Caki2 (cell line): ENCODE measurements at regions not wholly inside any gene's neighbourhood (a gene's known extent, or its start where the extent isn't known, plus 50 kb on each side); places are given as distances from the start of the nearest gene placed in this dataset.
"Not testable (repeated sequence)": the region's sequence is repeated elsewhere in the genome, so short reads cannot be mapped to it uniquely, and the experiment has no call there.

ENCODE experiments used
- DNase-seq: peaks from one replicate; pipeline ENCODE4 v3.0.0-alpha.2; 2015; ENCODE audit warnings: low read depth
- in situ Hi-C: cut with HindIII; loops from 2 replicates; pipeline ENCODE4 v1.10.0; 2016; ENCODE audit warnings: low sequenced_read_pairs, low pct_unique_long_range_greater_than_20kb, mixed read lengths

GRCh38 chr11:22567759-22568158 is 57.9 kb downstream of the FANCF start:
- in situ Hi-C loops = no loop called here
- no peak for DNase-seq

GRCh38 chr11:22566293-22566692 is 59.3 kb downstream of the FANCF start:
- in situ Hi-C loops = no loop called here
- DNase-seq = no peak

- no peak for DNase-seq
- in situ Hi-C loops = no loop called here
Observed at GRCh38 chr11:22561283-22561682, 64.3 kb downstream of the FANCF start.

GRCh38 chr11:22559416-22559815 is 66.2 kb downstream of the FANCF start:
- in situ Hi-C loops = no loop called here

GRCh38 chr11:22558664-22559063 is 67.0 kb downstream of the FANCF start:
- in situ Hi-C loops = no loop called here
- no peak for DNase-seq

More at GRCh38 chr11:22559416-22559815, 66.2 kb downstream of the FANCF start:
- no peak for DNase-seq

- in situ Hi-C loops = no loop called here
- no peak for DNase-seq
Observed at GRCh38 chr11:22556381-22556780, 69.2 kb downstream of the FANCF start.

GRCh38 chr11:22555881-22556280 is 69.7 kb downstream of the FANCF start:
- in situ Hi-C loops = no loop called here
- DNase-seq = no peak

GRCh38 chr11:22554221-22554620 is 71.4 kb downstream of the FANCF start:
- in situ Hi-C loops = no loop called here
- DNase-seq = no peak

GRCh38 chr11:22552885-22553284 is 72.7 kb downstream of the FANCF start:
- DNase-seq = no peak
- in situ Hi-C loops = no loop called here

- in situ Hi-C loops = no loop called here
- DNase-seq = no peak
Observed at GRCh38 chr11:22546746-22547145, 78.9 kb downstream of the FANCF start.

GRCh38 chr11:22543261-22543660 is 82.4 kb downstream of the FANCF start:
- no peak for DNase-seq
- in situ Hi-C loops = no loop called here

- no peak for DNase-seq
- in situ Hi-C loops = no loop called here
Observed at GRCh38 chr11:22539821-22540256, 85.8 kb downstream of the FANCF start.

GRCh38 chr11:22536071-22536470 is 89.6 kb downstream of the FANCF start:
- in situ Hi-C loops = no loop called here
- DNase-seq = no peak

GRCh38 chr11:22528612-22529429 is 96.8 kb downstream of the FANCF start:
- DNase-seq, in situ Hi-C loops: not testable (repeated sequence)

GRCh38 chr11:22522225-22522624 is 103.4 kb downstream of the FANCF start:
- in situ Hi-C loops = no loop called here

GRCh38 chr11:22521226-22521625 is 104.4 kb downstream of the FANCF start:
- peak; percentile 19 for DNase-seq
- in situ Hi-C loops = no loop called here

More at GRCh38 chr11:22522225-22522624, 103.4 kb downstream of the FANCF start:
- no peak for DNase-seq

GRCh38 chr11:22520521-22520920 is 105.1 kb downstream of the FANCF start:
- in situ Hi-C loops = no loop called here
- DNase-seq = no peak

- in situ Hi-C loops, DNase-seq: not testable (repeated sequence)
Observed at GRCh38 chr11:22518344-22518743, 107.3 kb downstream of the FANCF start.

GRCh38 chr11:22516111-22516510 is 109.5 kb downstream of the FANCF start:
- in situ Hi-C loops = no loop called here

GRCh38 chr11:22512457-22512856 is 113.2 kb downstream of the FANCF start:
- no peak for DNase-seq
- in situ Hi-C loops = no loop called here

More at GRCh38 chr11:22516111-22516510, 109.5 kb downstream of the FANCF start:
- DNase-seq = no peak
